ENCODE measurements at regions not wholly inside any gene's neighbourhood (a gene's known extent, or its start where the extent isn't known, plus 50 kb on each side); places are given as distances from the start of the nearest gene placed in this dataset.

DNA sequence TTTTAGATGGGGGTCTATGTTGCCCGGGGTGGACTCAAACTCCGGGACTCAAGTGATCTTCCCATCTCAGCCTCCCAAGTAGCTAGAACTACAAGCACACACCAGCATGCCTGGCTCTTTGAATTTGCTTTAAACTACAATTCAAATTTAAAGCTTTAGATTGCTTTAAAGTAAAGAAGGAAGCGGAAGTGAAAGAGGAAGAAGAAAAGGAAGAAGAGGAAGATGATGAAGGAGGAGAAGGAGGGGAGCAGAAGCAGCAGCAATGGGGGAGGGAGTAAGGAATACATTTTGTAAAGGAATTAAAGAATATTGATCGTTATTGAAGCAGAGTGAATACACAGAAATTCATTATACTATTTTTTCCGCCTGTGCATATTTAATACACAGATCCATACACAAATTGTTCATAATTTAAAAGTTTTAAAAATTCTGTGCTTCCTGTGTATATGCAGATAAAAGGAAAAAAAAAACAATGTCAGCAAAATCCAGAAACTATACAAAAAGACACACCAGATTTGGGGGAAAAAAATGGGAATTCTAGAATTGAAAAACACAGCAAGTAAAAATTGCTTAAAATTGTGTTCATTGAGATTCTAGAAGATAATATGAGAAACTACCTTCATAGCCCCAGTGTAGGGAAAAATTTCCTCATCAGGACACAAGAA, 60.8 kb upstream of the KCNMA1 start:
- Mint-ChIP-seq H3K36me3 (no peaks in the 10 kb centered on the region), H3K9me3 (no peaks in the 10 kb centered on the region), H3K4me1 (peaks cover 17% of the 10 kb centered on the region), H3K27ac (no peak overlapping the region), H3K27me3 (ENCODE audit: low read depth) (no peaks in the 10 kb centered on the region), H3K4me3 (no peak overlapping the region)
- TF ChIP-seq ZNF121 (CRISPR knock-in tag; IDR thresholded peaks at IDR 0.05) (no peak), ESRRA (CRISPR knock-in tag; IDR thresholded peaks at IDR 0.05; ENCODE audit: borderline replicate concordance) (no peak), NR2C2 (CRISPR knock-in tag; IDR thresholded peaks at IDR 0.05) (no peak), JUN (CRISPR knock-in tag; IDR thresholded peaks at IDR 0.05) (no peak), ZNF138 (CRISPR knock-in tag; conservative IDR thresholded peaks at IDR 0.05) (no peak), HMGA2 (CRISPR knock-in tag; IDR thresholded peaks at IDR 0.05) (no peak), NFATC4 (CRISPR knock-in tag; IDR thresholded peaks at IDR 0.05) (no peak), NFYB (CRISPR knock-in tag; conservative IDR thresholded peaks at IDR 0.05; ENCODE audit: low read depth) (no peak), OVOL2 (CRISPR knock-in tag; IDR thresholded peaks at IDR 0.05; ENCODE audit: borderline replicate concordance) (no peak), CBFB (CRISPR knock-in tag; IDR thresholded peaks at IDR 0.05; ENCODE audit: low read depth) (no peak)
- TF ChIP-seq, protein P1, sequence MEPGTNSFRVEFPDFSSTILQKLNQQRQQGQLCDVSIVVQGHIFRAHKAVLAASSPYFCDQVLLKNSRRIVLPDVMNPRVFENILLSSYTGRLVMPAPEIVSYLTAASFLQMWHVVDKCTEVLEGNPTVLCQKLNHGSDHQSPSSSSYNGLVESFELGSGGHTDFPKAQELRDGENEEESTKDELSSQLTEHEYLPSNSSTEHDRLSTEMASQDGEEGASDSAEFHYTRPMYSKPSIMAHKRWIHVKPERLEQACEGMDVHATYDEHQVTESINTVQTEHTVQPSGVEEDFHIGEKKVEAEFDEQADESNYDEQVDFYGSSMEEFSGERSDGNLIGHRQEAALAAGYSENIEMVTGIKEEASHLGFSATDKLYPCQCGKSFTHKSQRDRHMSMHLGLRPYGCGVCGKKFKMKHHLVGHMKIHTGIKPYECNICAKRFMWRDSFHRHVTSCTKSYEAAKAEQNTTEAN (CRISPR knock-in tag; IDR thresholded peaks at IDR 0.05) = no peak
- TF ChIP-seq, protein P2, sequence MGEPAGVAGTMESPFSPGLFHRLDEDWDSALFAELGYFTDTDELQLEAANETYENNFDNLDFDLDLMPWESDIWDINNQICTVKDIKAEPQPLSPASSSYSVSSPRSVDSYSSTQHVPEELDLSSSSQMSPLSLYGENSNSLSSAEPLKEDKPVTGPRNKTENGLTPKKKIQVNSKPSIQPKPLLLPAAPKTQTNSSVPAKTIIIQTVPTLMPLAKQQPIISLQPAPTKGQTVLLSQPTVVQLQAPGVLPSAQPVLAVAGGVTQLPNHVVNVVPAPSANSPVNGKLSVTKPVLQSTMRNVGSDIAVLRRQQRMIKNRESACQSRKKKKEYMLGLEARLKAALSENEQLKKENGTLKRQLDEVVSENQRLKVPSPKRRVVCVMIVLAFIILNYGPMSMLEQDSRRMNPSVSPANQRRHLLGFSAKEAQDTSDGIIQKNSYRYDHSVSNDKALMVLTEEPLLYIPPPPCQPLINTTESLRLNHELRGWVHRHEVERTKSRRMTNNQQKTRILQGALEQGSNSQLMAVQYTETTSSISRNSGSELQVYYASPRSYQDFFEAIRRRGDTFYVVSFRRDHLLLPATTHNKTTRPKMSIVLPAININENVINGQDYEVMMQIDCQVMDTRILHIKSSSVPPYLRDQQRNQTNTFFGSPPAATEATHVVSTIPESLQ (CRISPR knock-in tag; IDR thresholded peaks at IDR 0.05) = no peak
- TF ChIP-seq, protein P3, sequence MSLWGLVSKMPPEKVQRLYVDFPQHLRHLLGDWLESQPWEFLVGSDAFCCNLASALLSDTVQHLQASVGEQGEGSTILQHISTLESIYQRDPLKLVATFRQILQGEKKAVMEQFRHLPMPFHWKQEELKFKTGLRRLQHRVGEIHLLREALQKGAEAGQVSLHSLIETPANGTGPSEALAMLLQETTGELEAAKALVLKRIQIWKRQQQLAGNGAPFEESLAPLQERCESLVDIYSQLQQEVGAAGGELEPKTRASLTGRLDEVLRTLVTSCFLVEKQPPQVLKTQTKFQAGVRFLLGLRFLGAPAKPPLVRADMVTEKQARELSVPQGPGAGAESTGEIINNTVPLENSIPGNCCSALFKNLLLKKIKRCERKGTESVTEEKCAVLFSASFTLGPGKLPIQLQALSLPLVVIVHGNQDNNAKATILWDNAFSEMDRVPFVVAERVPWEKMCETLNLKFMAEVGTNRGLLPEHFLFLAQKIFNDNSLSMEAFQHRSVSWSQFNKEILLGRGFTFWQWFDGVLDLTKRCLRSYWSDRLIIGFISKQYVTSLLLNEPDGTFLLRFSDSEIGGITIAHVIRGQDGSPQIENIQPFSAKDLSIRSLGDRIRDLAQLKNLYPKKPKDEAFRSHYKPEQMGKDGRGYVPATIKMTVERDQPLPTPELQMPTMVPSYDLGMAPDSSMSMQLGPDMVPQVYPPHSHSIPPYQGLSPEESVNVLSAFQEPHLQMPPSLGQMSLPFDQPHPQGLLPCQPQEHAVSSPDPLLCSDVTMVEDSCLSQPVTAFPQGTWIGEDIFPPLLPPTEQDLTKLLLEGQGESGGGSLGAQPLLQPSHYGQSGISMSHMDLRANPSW (CRISPR knock-in tag; conservative IDR thresholded peaks at IDR 0.05; ENCODE audit: low read depth) = no peak
- TF ChIP-seq, protein P4, sequence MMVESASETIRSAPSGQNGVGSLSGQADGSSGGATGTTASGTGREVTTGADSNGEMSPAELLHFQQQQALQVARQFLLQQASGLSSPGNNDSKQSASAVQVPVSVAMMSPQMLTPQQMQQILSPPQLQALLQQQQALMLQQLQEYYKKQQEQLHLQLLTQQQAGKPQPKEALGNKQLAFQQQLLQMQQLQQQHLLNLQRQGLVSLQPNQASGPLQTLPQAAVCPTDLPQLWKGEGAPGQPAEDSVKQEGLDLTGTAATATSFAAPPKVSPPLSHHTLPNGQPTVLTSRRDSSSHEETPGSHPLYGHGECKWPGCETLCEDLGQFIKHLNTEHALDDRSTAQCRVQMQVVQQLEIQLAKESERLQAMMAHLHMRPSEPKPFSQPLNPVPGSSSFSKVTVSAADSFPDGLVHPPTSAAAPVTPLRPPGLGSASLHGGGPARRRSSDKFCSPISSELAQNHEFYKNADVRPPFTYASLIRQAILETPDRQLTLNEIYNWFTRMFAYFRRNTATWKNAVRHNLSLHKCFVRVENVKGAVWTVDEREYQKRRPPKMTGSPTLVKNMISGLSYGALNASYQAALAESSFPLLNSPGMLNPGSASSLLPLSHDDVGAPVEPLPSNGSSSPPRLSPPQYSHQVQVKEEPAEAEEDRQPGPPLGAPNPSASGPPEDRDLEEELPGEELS (CRISPR knock-in tag; IDR thresholded peaks at IDR 0.05) = no peak
- TF ChIP-seq, protein P5, sequence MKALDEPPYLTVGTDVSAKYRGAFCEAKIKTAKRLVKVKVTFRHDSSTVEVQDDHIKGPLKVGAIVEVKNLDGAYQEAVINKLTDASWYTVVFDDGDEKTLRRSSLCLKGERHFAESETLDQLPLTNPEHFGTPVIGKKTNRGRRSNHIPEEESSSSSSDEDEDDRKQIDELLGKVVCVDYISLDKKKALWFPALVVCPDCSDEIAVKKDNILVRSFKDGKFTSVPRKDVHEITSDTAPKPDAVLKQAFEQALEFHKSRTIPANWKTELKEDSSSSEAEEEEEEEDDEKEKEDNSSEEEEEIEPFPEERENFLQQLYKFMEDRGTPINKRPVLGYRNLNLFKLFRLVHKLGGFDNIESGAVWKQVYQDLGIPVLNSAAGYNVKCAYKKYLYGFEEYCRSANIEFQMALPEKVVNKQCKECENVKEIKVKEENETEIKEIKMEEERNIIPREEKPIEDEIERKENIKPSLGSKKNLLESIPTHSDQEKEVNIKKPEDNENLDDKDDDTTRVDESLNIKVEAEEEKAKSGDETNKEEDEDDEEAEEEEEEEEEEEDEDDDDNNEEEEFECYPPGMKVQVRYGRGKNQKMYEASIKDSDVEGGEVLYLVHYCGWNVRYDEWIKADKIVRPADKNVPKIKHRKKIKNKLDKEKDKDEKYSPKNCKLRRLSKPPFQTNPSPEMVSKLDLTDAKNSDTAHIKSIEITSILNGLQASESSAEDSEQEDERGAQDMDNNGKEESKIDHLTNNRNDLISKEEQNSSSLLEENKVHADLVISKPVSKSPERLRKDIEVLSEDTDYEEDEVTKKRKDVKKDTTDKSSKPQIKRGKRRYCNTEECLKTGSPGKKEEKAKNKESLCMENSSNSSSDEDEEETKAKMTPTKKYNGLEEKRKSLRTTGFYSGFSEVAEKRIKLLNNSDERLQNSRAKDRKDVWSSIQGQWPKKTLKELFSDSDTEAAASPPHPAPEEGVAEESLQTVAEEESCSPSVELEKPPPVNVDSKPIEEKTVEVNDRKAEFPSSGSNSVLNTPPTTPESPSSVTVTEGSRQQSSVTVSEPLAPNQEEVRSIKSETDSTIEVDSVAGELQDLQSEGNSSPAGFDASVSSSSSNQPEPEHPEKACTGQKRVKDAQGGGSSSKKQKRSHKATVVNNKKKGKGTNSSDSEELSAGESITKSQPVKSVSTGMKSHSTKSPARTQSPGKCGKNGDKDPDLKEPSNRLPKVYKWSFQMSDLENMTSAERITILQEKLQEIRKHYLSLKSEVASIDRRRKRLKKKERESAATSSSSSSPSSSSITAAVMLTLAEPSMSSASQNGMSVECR (CRISPR knock-in tag; IDR thresholded peaks at IDR 0.05; ENCODE audit: borderline replicate concordance) = no peak
- TF ChIP-seq, protein P6, sequence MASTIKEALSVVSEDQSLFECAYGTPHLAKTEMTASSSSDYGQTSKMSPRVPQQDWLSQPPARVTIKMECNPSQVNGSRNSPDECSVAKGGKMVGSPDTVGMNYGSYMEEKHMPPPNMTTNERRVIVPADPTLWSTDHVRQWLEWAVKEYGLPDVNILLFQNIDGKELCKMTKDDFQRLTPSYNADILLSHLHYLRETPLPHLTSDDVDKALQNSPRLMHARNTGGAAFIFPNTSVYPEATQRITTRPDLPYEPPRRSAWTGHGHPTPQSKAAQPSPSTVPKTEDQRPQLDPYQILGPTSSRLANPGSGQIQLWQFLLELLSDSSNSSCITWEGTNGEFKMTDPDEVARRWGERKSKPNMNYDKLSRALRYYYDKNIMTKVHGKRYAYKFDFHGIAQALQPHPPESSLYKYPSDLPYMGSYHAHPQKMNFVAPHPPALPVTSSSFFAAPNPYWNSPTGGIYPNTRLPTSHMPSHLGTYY (CRISPR knock-in tag; IDR thresholded peaks at IDR 0.05) = no peak
- TF ChIP-seq, protein P7, sequence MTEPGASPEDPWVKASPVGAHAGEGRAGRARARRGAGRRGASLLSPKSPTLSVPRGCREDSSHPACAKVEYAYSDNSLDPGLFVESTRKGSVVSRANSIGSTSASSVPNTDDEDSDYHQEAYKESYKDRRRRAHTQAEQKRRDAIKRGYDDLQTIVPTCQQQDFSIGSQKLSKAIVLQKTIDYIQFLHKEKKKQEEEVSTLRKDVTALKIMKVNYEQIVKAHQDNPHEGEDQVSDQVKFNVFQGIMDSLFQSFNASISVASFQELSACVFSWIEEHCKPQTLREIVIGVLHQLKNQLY (CRISPR knock-in tag; IDR thresholded peaks at IDR 0.05) = no peak
- DNase-seq (ENCODE audit: low spot score) = no peak
- ChIA-PET CTCF (interaction anchor here (1.2 to 2.5 kb wide), 2 partner anchors 13 to 15 kb away, joined by 4 to 14 read pairs; no protein-coding TSS in a partner anchor), POLR2A (no interaction called here)
- no peak for ATAC-seq

Data from WTC11 (cell line).